Uterus (tissue), 3 donors: ENCODE measurements at regions not wholly inside any gene's neighbourhood (a gene's known extent, or its start where the extent isn't known, plus 50 kb on each side); places are given as distances from the start of the nearest gene placed in this dataset.

ENCODE experiments used
- DNase-seq, 2 donors: peaks; one replicate each; pipeline ENCODE4 v3.0.0-alpha.2; 2019 to 2020
- H3K27ac ChIP-seq, 2 donors: fragments of 200-600 bp; sonication (generic); 1 replicate in 1 of 2; 2 replicates in 1 of 2; pipeline ENCODE4 v1.5.1; 2016 to 2018
- H3K27me3 ChIP-seq, 2 donors: fragments of 200-600 bp; sonication (generic); one replicate each; pipeline ENCODE4 v1.5.1; 2018 to 2019; ENCODE audit warnings: control low read depth in 1 of 2
- H3K36me3 ChIP-seq, 2 donors: fragments of 200-600 bp; sonication (generic); one replicate each; pipeline ENCODE4 v1.5.1; 2019; ENCODE audit warnings: control low read depth in 1 of 2
- H3K4me1 ChIP-seq, 2 donors: fragments of 200-600 bp; sonication (generic); one replicate each; pipeline ENCODE4 v1.5.1; 2018 to 2019; ENCODE audit warnings: control low read depth in 1 of 2
- H3K4me3 ChIP-seq, 2 donors: fragments of 200-600 bp; sonication (generic); 1 replicate in 1 of 2; 2 replicates in 1 of 2; pipeline ENCODE4 v1.5.1; 2018 to 2019; ENCODE audit warnings: mild to moderate bottlenecking in 1 of 2
- H3K9me3 ChIP-seq, 2 donors: fragments of 200-600 bp; sonication (generic); one replicate each; pipeline ENCODE4 v1.5.1; 2019; ENCODE audit warnings: control low read depth in 1 of 2
- POLR2A ChIP-seq, 2 donors: fragments of 450-650 bp; IDR thresholded peaks; one replicate each; pipeline ENCODE4 v1.6.1; 2016; ENCODE audit warnings: antibody characterized with exemption in 2 of 2, mild to moderate bottlenecking in 1 of 2, moderate library complexity in 1 of 2
- intact Hi-C: fragments of 100-400 bp; cut with DNase I; formaldehyde crosslinking; loops from one replicate; pipeline ENCODE4 v1.15.1; 2023; ENCODE audit warnings: low total_unique reads
- TF ChIP-seq, protein P1 (sequence below), 4 experiments: fragments of 200-600 bp in 2 of 4; fragments of 450-650 bp in 2 of 4; sonication (generic) in 2 of 4; IDR thresholded peaks; one replicate each; pipeline ENCODE4 v1.5.1; 2016 to 2019; ENCODE audit warnings: antibody characterized with exemption in 4 of 4, mild to moderate bottlenecking in 2 of 4, moderate library complexity in 1 of 4
- donor health status: DM: yes; HTN: yes; CAD: no.

DNA sequence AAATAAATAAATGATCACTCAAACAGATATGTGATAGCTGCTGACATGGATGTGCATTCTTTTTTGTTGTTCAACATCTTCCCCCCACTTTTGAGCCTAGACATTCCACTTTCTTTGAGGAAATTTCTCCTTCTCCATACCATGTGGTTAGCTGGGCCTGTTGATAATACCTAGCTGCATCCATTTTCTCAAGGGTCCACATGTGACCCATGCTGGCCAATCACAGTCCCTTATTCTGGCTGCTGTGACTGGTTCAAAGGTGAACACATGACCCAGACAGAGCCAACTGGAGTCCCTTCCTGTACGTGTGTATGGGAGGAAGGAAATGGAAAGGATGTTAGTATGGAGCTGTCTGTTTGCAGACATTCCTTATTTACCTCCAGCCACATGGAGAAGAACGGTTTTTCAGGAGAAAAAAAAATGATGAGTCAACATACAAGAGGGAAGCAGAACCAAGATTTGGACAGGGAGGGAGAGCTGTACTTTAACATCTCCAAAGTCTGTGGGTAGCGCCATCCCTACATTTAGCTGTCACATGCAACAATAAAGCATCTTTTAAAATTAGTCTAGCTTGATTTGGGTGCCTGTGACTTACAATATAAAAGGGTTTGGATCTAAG lies 391.7 kb upstream of the TBX3 start:
- no peak for DNase-seq
- no peaks in the 10 kb centered on the region for H3K9me3 ChIP-seq

DNA sequence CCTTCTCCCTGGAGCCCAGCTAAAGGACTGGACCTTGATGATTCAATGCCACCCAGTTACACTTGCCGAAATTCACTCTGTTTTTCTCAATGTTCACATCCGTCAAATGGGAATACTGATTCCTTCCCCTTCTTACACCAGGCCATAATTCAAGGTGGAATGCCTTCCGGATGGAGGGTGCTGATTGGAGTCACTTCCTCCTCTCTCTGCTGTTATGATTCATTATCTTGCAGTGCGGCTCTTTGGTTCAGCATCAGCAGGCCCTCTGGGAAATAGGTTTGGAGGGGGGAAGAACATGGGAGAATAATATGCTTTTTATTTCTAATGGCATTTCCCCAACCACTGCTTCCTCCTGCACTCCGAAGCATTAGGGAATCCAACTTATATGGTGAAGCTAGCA lies 390.6 kb upstream of the TBX3 start:
- H3K36me3 ChIP-seq: no peaks in the 10 kb centered on the region
- no peak for DNase-seq
- intact Hi-C loops: no loop called here

More for the DNA sequence above, 391.7 kb upstream of the TBX3 start:
- TF ChIP-seq, protein P1, sequence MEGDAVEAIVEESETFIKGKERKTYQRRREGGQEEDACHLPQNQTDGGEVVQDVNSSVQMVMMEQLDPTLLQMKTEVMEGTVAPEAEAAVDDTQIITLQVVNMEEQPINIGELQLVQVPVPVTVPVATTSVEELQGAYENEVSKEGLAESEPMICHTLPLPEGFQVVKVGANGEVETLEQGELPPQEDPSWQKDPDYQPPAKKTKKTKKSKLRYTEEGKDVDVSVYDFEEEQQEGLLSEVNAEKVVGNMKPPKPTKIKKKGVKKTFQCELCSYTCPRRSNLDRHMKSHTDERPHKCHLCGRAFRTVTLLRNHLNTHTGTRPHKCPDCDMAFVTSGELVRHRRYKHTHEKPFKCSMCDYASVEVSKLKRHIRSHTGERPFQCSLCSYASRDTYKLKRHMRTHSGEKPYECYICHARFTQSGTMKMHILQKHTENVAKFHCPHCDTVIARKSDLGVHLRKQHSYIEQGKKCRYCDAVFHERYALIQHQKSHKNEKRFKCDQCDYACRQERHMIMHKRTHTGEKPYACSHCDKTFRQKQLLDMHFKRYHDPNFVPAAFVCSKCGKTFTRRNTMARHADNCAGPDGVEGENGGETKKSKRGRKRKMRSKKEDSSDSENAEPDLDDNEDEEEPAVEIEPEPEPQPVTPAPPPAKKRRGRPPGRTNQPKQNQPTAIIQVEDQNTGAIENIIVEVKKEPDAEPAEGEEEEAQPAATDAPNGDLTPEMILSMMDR (IDR thresholded peaks at IDR 0.05): no peak
- no peak for TF ChIP-seq POLR2A (IDR thresholded peaks at IDR 0.05)
- Histone ChIP-seq H3K4me3 (no peak overlapping the region), H3K36me3 (no peaks in the 10 kb centered on the region), H3K4me1 (no peaks in the 10 kb centered on the region), H3K27ac (no peak overlapping the region), H3K27me3 (no peaks in the 10 kb centered on the region)
- intact Hi-C loops: no loop called here

DNA sequence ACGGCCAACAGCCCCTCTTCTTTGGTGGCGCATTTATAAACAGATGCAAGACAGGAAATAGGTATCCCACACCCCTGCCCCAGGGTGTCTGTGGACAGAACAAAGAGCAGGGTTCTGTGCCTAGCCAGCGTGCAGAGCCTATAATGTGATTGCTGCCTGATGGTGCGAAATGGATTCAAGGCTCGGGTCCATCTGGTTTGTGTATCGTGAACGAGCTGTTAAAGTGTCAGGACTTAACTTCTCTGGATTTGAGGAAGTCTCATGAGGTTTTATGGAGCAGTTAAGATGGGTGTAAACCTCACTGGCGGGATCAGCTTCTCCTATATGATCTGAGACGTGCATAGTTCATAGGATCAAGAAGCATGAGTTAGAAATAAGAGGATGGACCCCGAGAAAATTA lies 388.7 kb upstream of the TBX3 start:
- no peak for DNase-seq
- Histone ChIP-seq H3K4me3 (no peak overlapping the region), H3K27ac (no peak overlapping the region)

More for the DNA sequence above, 390.6 kb upstream of the TBX3 start:
- Histone ChIP-seq H3K9me3 (no peaks in the 10 kb centered on the region), H3K4me3 (no peak overlapping the region), H3K27me3 (no peaks in the 10 kb centered on the region), H3K27ac (no peak overlapping the region), H3K4me1 (no peaks in the 10 kb centered on the region)
- TF ChIP-seq, protein P1 (IDR thresholded peaks at IDR 0.05): no peak
- no peak for TF ChIP-seq POLR2A (IDR thresholded peaks at IDR 0.05)

DNA sequence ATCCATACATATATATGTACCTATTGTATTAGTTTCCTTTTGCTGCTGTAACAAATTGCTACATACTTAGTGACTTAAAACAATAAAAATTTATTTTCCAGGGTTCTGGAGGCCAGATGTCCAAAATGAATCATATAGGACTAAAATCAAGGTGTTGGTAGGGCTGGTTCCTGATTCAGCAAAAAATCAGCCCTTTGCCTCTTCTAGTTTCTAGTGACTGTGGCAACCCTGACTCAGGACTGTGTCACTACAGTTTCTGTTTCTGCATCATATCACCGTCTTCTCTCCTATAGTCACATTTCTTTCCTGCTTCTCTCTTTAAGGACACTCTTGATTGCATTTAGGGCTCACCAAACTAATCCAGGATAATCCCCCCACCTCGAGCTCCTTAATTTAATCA lies 386.3 kb upstream of the TBX3 start:
- H3K4me3 ChIP-seq: no peak overlapping the region
- H3K9me3 ChIP-seq: no peaks in the 10 kb centered on the region
- H3K36me3 ChIP-seq: no peaks in the 10 kb centered on the region
- DNase-seq: no peak
- H3K27me3 ChIP-seq: peaks cover 0 to 4% of the 10 kb centered on the region in 2 donors
- TF ChIP-seq POLR2A (IDR thresholded peaks at IDR 0.05): no peak
- H3K4me1 ChIP-seq: no peaks in the 10 kb centered on the region
- no peak overlapping the region for H3K27ac ChIP-seq
- intact Hi-C loops: no loop called here

More for the DNA sequence above, 388.7 kb upstream of the TBX3 start:
- intact Hi-C loops: no loop called here
- Histone ChIP-seq H3K4me1 (no peaks in the 10 kb centered on the region), H3K27me3 (no peaks in the 10 kb centered on the region), H3K36me3 (no peaks in the 10 kb centered on the region), H3K9me3 (no peaks in the 10 kb centered on the region)
- no peak for TF ChIP-seq POLR2A (IDR thresholded peaks at IDR 0.05)
- TF ChIP-seq, protein P1 (IDR thresholded peaks at IDR 0.05): no peak

DNA sequence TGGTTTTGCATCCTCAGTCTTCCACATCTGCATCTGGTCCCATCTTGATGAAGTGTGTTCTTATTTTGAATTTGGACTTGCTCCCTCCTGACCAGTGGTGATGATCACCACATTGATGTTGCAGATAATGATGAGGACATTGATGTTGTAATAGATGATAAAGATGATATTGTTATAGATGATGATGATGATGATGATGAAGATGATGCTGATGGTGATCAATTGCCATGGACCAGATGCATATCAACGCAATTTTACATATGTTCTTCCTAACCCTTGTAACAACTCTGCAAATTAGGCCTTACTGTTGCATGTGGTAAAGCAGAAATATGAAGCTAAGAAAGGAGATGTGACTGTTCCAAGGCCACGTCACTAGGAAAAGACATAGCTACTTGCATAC lies 380.3 kb upstream of the TBX3 start:
- no peak for TF ChIP-seq POLR2A (IDR thresholded peaks at IDR 0.05)
- TF ChIP-seq, protein P1 (IDR thresholded peaks at IDR 0.05): no peak
- peaks cover 0 to 4% of the 10 kb centered on the region in 2 donors for H3K27me3 ChIP-seq
- intact Hi-C loops: no loop called here
- H3K36me3 ChIP-seq: no peaks in the 10 kb centered on the region
- H3K27ac ChIP-seq: no peak overlapping the region
- DNase-seq: no peak
- H3K4me1 ChIP-seq: no peaks in the 10 kb centered on the region
- H3K4me3 ChIP-seq: no peak overlapping the region
- H3K9me3 ChIP-seq: no peaks in the 10 kb centered on the region

DNA sequence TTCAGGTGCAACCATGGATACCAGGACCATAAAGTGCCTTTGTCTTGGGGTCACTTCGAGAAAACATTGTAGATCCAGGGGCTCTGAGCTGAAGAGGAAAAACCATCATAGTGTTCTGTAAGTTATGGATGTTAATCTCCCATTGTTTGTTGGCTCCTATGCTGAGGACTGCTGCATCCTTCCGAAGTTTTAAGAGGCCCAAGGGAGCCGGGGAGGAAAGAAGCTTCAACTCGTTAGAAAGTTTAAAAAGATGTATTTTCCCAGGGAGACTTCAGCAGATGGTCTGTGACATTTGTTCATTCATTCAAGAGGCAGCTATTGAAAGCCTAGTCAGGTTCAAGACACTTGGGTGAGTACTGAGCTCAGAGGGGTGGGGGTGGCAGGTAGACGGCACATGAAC lies 378.8 kb upstream of the TBX3 start:
- H3K27me3 ChIP-seq: peaks cover 0 to 4% of the 10 kb centered on the region in 2 donors
- H3K9me3 ChIP-seq: no peaks in the 10 kb centered on the region
- no peaks in the 10 kb centered on the region for H3K4me1 ChIP-seq
- no peaks in the 10 kb centered on the region for H3K36me3 ChIP-seq
- intact Hi-C loops: no loop called here
- DNase-seq: no peak
- no peak for TF ChIP-seq POLR2A (IDR thresholded peaks at IDR 0.05)
- TF ChIP-seq, protein P1 (IDR thresholded peaks at IDR 0.05): no peak
- no peak overlapping the region for H3K27ac ChIP-seq
- no peak overlapping the region for H3K4me3 ChIP-seq
